ENCODE measurements at regions not wholly inside any gene's neighbourhood (a gene's known extent, or its start where the extent isn't known, plus 50 kb on each side); places are given as distances from the start of the nearest gene placed in this dataset.

DNA sequence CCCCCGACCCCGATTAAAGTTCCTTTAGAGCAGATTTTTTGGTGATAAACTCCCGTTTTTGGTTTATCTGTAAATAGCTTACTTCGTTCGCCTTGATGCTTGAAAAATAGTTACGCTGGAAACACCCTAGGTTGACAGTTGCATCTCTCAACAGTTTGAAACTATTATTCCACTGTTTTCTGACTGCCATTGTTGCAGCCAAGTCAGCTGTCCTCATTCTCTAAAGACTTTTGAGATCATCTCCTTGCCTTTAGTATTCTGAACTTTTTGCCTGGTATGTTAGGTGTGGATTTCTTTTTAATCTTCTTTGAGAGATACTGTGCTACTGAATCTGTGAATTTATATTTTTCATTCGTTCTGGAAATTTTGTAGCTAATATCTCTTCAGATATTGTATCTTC, 122.7 kb upstream of the NSMCE3 start:
- ATAC-seq (ENCODE audit: insufficient read depth, low read depth) (no peak), DNase-seq (no peak)
- Histone ChIP-seq H3K9ac (ENCODE audit: low read depth, low read length) (no peak overlapping the region), H3K79me2 (ENCODE audit: insufficient read depth, low read length) (no peaks in the 10 kb centered on the region), H2AFZ (ENCODE audit: low read depth, low read length) (no peak overlapping the region), H3K9me3 (ENCODE audit: insufficient read depth, low read length, severe bottlenecking) (no peaks in the 10 kb centered on the region), H3K27ac (ENCODE audit: low read length) (no peak overlapping the region), H3K4me1 (ENCODE audit: insufficient read depth, low read length) (no peaks in the 10 kb centered on the region), H3K4me3 (ENCODE audit: low read depth in 1 of 2, low read length in 2 of 2) (no peak overlapping the region), H3K27me3 (ENCODE audit: insufficient read depth, low read length, poor library complexity) (no peaks in the 10 kb centered on the region), H3K4me2 (ENCODE audit: insufficient read depth, low read length) (no peak overlapping the region), H3K36me3 (ENCODE audit: insufficient read depth, low read length) (no peaks in the 10 kb centered on the region), H4K20me1 (ENCODE audit: insufficient read depth, low read length) (no peaks in the 10 kb centered on the region)
- TF ChIP-seq EZH2 (IDR thresholded peaks at IDR 0.05; ENCODE audit: borderline replicate concordance, low read depth, low read length, severe bottlenecking) = no peak
- TF ChIP-seq, protein P1, sequence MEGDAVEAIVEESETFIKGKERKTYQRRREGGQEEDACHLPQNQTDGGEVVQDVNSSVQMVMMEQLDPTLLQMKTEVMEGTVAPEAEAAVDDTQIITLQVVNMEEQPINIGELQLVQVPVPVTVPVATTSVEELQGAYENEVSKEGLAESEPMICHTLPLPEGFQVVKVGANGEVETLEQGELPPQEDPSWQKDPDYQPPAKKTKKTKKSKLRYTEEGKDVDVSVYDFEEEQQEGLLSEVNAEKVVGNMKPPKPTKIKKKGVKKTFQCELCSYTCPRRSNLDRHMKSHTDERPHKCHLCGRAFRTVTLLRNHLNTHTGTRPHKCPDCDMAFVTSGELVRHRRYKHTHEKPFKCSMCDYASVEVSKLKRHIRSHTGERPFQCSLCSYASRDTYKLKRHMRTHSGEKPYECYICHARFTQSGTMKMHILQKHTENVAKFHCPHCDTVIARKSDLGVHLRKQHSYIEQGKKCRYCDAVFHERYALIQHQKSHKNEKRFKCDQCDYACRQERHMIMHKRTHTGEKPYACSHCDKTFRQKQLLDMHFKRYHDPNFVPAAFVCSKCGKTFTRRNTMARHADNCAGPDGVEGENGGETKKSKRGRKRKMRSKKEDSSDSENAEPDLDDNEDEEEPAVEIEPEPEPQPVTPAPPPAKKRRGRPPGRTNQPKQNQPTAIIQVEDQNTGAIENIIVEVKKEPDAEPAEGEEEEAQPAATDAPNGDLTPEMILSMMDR (IDR thresholded peaks at IDR 0.05; ENCODE audit: borderline replicate concordance, extremely low read depth, low read length, poor library complexity, severe bottlenecking) = no peak

DNA sequence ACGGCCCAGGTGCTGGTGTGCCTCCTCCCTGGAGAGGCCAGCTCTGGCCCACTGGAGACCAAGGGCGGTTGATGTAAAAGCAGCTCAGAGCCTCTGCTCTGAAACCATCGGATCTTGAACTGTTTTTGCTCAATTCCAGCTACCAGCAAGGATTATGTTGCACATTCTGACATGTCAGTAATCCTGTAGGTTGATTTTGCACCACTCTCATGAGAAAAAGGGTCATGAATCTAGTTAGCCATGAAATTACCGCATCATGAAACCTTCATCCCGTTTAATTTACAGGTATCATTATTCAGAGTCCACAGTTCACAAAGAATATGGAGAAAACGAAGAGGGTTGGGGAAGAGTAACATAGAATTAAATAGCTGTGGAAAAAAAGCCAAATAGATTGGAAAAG, 120.4 kb upstream of the NSMCE3 start:
- H3K4me3 ChIP-seq (ENCODE audit: low read depth in 1 of 2, low read length in 2 of 2) = no peak overlapping the region
- H3K9ac ChIP-seq (ENCODE audit: low read depth, low read length) = no peak overlapping the region
- no peak for TF ChIP-seq EZH2 (IDR thresholded peaks at IDR 0.05; ENCODE audit: borderline replicate concordance, low read depth, low read length, severe bottlenecking)
- TF ChIP-seq, protein P1 (IDR thresholded peaks at IDR 0.05; ENCODE audit: borderline replicate concordance, extremely low read depth, low read length, poor library complexity, severe bottlenecking) = no peak
- no peaks in the 10 kb centered on the region for H3K36me3 ChIP-seq (ENCODE audit: insufficient read depth, low read length)
- no peaks in the 10 kb centered on the region for H3K27me3 ChIP-seq (ENCODE audit: insufficient read depth, low read length, poor library complexity)
- ATAC-seq (ENCODE audit: insufficient read depth, low read depth) (no peak), DNase-seq (no peak)
- H3K27ac ChIP-seq (ENCODE audit: low read length) = no peak overlapping the region
- no peaks in the 10 kb centered on the region for H3K9me3 ChIP-seq (ENCODE audit: insufficient read depth, low read length, severe bottlenecking)
- H3K4me1 ChIP-seq (ENCODE audit: insufficient read depth, low read length) = no peaks in the 10 kb centered on the region
- no peaks in the 10 kb centered on the region for H3K79me2 ChIP-seq (ENCODE audit: insufficient read depth, low read length)
- H3K4me2 ChIP-seq (ENCODE audit: insufficient read depth, low read length) = no peak overlapping the region
- no peak overlapping the region for H2AFZ ChIP-seq (ENCODE audit: low read depth, low read length)
- no peaks in the 10 kb centered on the region for H4K20me1 ChIP-seq (ENCODE audit: insufficient read depth, low read length)

DNA sequence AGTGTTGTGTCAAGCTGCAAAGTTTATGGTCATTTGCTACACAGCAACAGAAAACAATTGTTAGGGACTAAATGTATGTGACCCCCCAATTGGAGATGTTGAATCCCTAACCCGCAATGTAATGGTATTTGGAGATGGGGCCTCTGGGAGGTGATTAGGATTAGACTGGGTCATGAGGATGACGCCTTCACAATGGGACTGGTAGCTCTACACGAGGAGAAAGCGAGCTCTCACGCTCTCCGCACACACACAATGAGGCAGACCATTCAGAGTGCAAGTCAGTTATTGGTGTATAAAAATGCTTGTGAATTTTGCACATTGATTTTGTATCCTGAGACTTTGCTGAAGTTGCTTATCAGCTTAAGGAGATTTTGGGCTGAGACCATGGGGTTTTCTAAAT, 116.9 kb upstream of the NSMCE3 start:
- no peak overlapping the region for H3K27ac ChIP-seq (ENCODE audit: low read length)
- no peaks in the 10 kb centered on the region for H3K36me3 ChIP-seq (ENCODE audit: insufficient read depth, low read length)
- DNase-seq = no peak
- no peaks in the 10 kb centered on the region for H3K79me2 ChIP-seq (ENCODE audit: insufficient read depth, low read length)
- no peaks in the 10 kb centered on the region for H3K9me3 ChIP-seq (ENCODE audit: insufficient read depth, low read length, severe bottlenecking)
- H3K4me3 ChIP-seq (ENCODE audit: low read depth in 1 of 2, low read length in 2 of 2) = no peak overlapping the region
- no peak overlapping the region for H3K4me2 ChIP-seq (ENCODE audit: insufficient read depth, low read length)
- H3K9ac ChIP-seq (ENCODE audit: low read depth, low read length) = no peak overlapping the region
- H3K27me3 ChIP-seq (ENCODE audit: insufficient read depth, low read length, poor library complexity) = no peaks in the 10 kb centered on the region
- H4K20me1 ChIP-seq (ENCODE audit: insufficient read depth, low read length) = no peaks in the 10 kb centered on the region
- no peak for ATAC-seq (ENCODE audit: insufficient read depth, low read depth)
- H2AFZ ChIP-seq (ENCODE audit: low read depth, low read length) = no peak overlapping the region
- TF ChIP-seq, protein P1 (IDR thresholded peaks at IDR 0.05; ENCODE audit: borderline replicate concordance, extremely low read depth, low read length, poor library complexity, severe bottlenecking) = no peak
- TF ChIP-seq EZH2 (IDR thresholded peaks at IDR 0.05; ENCODE audit: borderline replicate concordance, low read depth, low read length, severe bottlenecking) = no peak
- H3K4me1 ChIP-seq (ENCODE audit: insufficient read depth, low read length) = no peaks in the 10 kb centered on the region

DNA sequence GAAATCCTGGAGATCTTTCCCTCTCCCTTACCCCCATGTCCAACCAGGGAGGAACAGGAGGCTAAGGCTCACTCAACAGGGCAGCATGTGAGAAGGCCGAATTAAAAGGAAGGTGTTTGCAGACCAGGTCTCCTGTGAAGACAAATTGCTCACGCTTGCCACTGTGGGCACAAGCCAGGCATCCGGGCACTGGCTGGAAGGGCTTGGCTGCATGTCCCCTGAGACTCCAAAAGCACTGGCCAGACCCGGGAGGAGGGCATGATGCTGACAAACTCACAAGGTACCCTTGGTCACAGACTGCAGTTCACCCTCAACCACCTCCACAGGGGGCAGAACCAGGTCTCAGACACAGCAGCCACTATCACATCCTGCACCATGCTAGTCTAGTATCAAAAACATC, 113.7 kb upstream of the NSMCE3 start:
- Histone ChIP-seq H3K4me1 (ENCODE audit: insufficient read depth, low read length) (no peaks in the 10 kb centered on the region), H3K27me3 (ENCODE audit: insufficient read depth, low read length, poor library complexity) (no peaks in the 10 kb centered on the region), H3K4me2 (ENCODE audit: insufficient read depth, low read length) (no peak overlapping the region), H2AFZ (ENCODE audit: low read depth, low read length) (no peak overlapping the region), H4K20me1 (ENCODE audit: insufficient read depth, low read length) (no peaks in the 10 kb centered on the region), H3K36me3 (ENCODE audit: insufficient read depth, low read length) (no peaks in the 10 kb centered on the region), H3K9me3 (ENCODE audit: insufficient read depth, low read length, severe bottlenecking) (no peaks in the 10 kb centered on the region), H3K27ac (ENCODE audit: low read length) (no peak overlapping the region), H3K9ac (ENCODE audit: low read depth, low read length) (no peak overlapping the region), H3K4me3 (ENCODE audit: low read depth in 1 of 2, low read length in 2 of 2) (no peak overlapping the region), H3K79me2 (ENCODE audit: insufficient read depth, low read length) (no peaks in the 10 kb centered on the region)
- no peak for ATAC-seq (ENCODE audit: insufficient read depth, low read depth)
- TF ChIP-seq, protein P1 (IDR thresholded peaks at IDR 0.05; ENCODE audit: borderline replicate concordance, extremely low read depth, low read length, poor library complexity, severe bottlenecking) = no peak
- TF ChIP-seq EZH2 (IDR thresholded peaks at IDR 0.05; ENCODE audit: borderline replicate concordance, low read depth, low read length, severe bottlenecking) = no peak
- no peak for DNase-seq
